OCI-LY1 (cell line): ENCODE measurements at regions not wholly inside any gene's neighbourhood (a gene's known extent, or its start where the extent isn't known, plus 50 kb on each side); places are given as distances from the start of the nearest gene placed in this dataset.

ENCODE experiments used
- H2AFZ ChIP-seq: fragments of 200-600 bp; sonication (generic), shearing (Covaris generic); 2 replicates; pipeline ENCODE4 v1.6.0; 2014; ENCODE audit warnings: antibody characterized with exemption, mild to moderate bottlenecking, low read length
- H3F3A ChIP-seq: fragments of 200-600 bp; sonication (generic), shearing (Covaris generic); 2 replicates; pipeline ENCODE4 v1.6.0; 2014; ENCODE audit warnings: mild to moderate bottlenecking, antibody characterized with exemption, low read length, moderate library complexity; ENCODE audit not compliant: insufficient read depth
- H3K27ac ChIP-seq: fragments of 200-600 bp; sonication (generic); 2 replicates; pipeline ENCODE4 v1.5.1; 2014; ENCODE audit warnings: low read length, mixed run types, mild to moderate bottlenecking, low read depth; ENCODE audit not compliant: poor library complexity, severe bottlenecking
- H3K27me3 ChIP-seq: fragments of 200-600 bp; sonication (generic); 2 replicates; pipeline ENCODE4 v1.6.0; 2014; ENCODE audit warnings: antibody characterized with exemption, mild to moderate bottlenecking, low read length, moderate library complexity; ENCODE audit not compliant: insufficient read depth
- H3K36me3 ChIP-seq: fragments of 200-600 bp; sonication (generic); 2 replicates; pipeline ENCODE4 v1.6.1; 2014; ENCODE audit warnings: mild to moderate bottlenecking, antibody characterized with exemption, low read length, moderate library complexity, mixed read lengths; ENCODE audit not compliant: insufficient read depth
- H3K4me1 ChIP-seq: fragments of 200-600 bp; sonication (generic); 2 replicates; pipeline ENCODE4 v1.5.1; 2014; ENCODE audit warnings: mild to moderate bottlenecking, low read length, moderate library complexity; ENCODE audit not compliant: insufficient read depth, severe bottlenecking
- H3K4me2 ChIP-seq: fragments of 200-600 bp; sonication (generic), shearing (Covaris generic); 2 replicates; pipeline ENCODE4 v1.6.1; 2014; ENCODE audit warnings: low read length
- H3K4me3 ChIP-seq: fragments of 200-600 bp; sonication (generic); 2 replicates; pipeline ENCODE4 v1.5.1; 2014; ENCODE audit warnings: low read length, low read depth, mild to moderate bottlenecking, mixed read lengths; ENCODE audit not compliant: poor library complexity, severe bottlenecking
- H3K79me2 ChIP-seq: fragments of 200-600 bp; shearing (Covaris generic); 2 replicates; pipeline ENCODE4 v1.6.1; 2016; ENCODE audit warnings: mixed run types, low read length, mixed read lengths; ENCODE audit not compliant: insufficient read depth
- H3K9ac ChIP-seq: fragments of 200-600 bp; sonication (generic), shearing (Covaris generic); 2 replicates; pipeline ENCODE4 v1.6.1; 2014; ENCODE audit warnings: mild to moderate bottlenecking, low read length, mixed read lengths
- H3K9me2 ChIP-seq: fragments of 200-600 bp; sonication (generic), shearing (Covaris generic); 2 replicates; pipeline ENCODE4 v1.6.1; 2014; ENCODE audit warnings: low read depth, mild to moderate bottlenecking, low read length, mixed read lengths
- H3K9me3 ChIP-seq: fragments of 200-600 bp; shearing (Covaris generic); 2 replicates; pipeline ENCODE4 v1.6.1; 2014; ENCODE audit warnings: low read length, mixed read lengths
- H4K20me1 ChIP-seq: fragments of 200-600 bp; sonication (generic), shearing (Covaris generic); 2 replicates; pipeline ENCODE4 v1.6.0; 2016; ENCODE audit warnings: mild to moderate bottlenecking, low read length; ENCODE audit not compliant: insufficient read depth
- EZH2 ChIP-seq: fragments of 200-600 bp; sonication (generic), shearing (Covaris generic); IDR thresholded peaks from 2 replicates; pipeline ENCODE4 v1.8.0; 2017; ENCODE audit warnings: borderline replicate concordance, mixed run types, mild to moderate bottlenecking, antibody characterized with exemption, low read length, moderate library complexity, mixed read lengths
- TF ChIP-seq, protein P1 (sequence below): fragments of 200-600 bp; sonication (generic), shearing (Covaris generic); IDR thresholded peaks from 2 replicates; pipeline ENCODE4 v1.5.1; 2017; ENCODE audit warnings: mild to moderate bottlenecking, antibody characterized with exemption, low read length, moderate library complexity, mixed read lengths

DNA sequence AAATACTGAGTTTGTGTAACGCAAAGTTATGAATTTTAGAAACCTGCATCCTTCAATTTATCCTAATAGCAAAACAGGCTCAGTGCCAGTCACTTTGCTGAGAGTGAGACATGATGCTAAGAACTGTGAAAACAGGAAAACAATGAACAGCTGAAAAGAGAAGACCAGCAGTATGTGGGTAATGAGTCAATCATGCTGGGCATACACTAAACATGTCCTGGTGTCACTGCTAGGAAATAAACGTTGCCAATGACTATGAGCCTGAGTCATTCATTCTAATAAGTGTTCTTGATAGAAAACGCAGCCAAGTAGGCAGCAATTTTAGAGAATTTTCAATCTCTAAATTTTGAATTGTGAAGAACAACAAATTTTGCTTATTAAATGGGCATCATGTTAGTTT is 237.3 kb downstream of the GALR1 start:
- H3K27ac ChIP-seq, result no peak overlapping the region
- TF ChIP-seq EZH2, result no peak
- TF ChIP-seq, protein P1, sequence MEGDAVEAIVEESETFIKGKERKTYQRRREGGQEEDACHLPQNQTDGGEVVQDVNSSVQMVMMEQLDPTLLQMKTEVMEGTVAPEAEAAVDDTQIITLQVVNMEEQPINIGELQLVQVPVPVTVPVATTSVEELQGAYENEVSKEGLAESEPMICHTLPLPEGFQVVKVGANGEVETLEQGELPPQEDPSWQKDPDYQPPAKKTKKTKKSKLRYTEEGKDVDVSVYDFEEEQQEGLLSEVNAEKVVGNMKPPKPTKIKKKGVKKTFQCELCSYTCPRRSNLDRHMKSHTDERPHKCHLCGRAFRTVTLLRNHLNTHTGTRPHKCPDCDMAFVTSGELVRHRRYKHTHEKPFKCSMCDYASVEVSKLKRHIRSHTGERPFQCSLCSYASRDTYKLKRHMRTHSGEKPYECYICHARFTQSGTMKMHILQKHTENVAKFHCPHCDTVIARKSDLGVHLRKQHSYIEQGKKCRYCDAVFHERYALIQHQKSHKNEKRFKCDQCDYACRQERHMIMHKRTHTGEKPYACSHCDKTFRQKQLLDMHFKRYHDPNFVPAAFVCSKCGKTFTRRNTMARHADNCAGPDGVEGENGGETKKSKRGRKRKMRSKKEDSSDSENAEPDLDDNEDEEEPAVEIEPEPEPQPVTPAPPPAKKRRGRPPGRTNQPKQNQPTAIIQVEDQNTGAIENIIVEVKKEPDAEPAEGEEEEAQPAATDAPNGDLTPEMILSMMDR, result no peak

GRCh38 chr18:77487951-77488740 is 238.5 kb downstream of the GALR1 start:
- Histone ChIP-seq H3K36me3 (no peaks in the 10 kb centered on the region), H3K9ac (no peak overlapping the region), H3K79me2 (no peaks in the 10 kb centered on the region), H3K4me1 (no peaks in the 10 kb centered on the region), H4K20me1 (no peaks in the 10 kb centered on the region), H3F3A (no peaks in the 10 kb centered on the region), H3K9me3 (no peaks in the 10 kb centered on the region), H3K4me3 (no peak overlapping the region), H3K27me3 (no peaks in the 10 kb centered on the region), H3K4me2 (no peak overlapping the region), H2AFZ (no peak overlapping the region), H3K27ac (no peak overlapping the region), H3K9me2 (no peaks in the 10 kb centered on the region)
- no peak for TF ChIP-seq EZH2
- TF ChIP-seq, protein P1, result no peak

More for the DNA sequence above, 237.3 kb downstream of the GALR1 start:
- no peaks in the 10 kb centered on the region for H3K79me2 ChIP-seq
- no peak overlapping the region for H3K4me2 ChIP-seq
- no peaks in the 10 kb centered on the region for H3F3A ChIP-seq
- H4K20me1 ChIP-seq, result no peaks in the 10 kb centered on the region
- H3K9me2 ChIP-seq, result no peaks in the 10 kb centered on the region
- no peak overlapping the region for H2AFZ ChIP-seq
- no peak overlapping the region for H3K4me3 ChIP-seq
- no peaks in the 10 kb centered on the region for H3K27me3 ChIP-seq
- no peaks in the 10 kb centered on the region for H3K9me3 ChIP-seq
- H3K9ac ChIP-seq, result no peak overlapping the region
- H3K4me1 ChIP-seq, result no peaks in the 10 kb centered on the region
- no peaks in the 10 kb centered on the region for H3K36me3 ChIP-seq

DNA sequence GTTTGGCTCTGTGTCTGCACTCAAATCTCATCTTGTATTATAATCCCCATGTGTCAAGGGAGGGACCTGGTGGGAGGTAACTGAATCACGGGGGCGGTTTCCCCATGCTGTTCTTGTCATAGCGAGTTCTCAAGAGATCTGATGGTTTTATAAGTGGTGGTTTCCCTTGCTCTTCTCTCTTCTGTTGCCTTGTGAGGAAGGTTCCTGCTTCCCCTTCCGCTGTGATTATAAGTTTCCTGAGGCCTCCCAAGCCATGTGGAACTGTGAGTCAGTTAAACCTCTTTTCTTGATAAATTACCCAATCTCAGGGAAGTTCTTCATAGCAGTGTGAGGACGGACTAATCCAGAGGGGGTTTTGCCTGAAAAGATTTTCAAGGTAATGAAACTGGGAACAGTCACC is 245.4 kb downstream of the GALR1 start:
- H3K9me2 ChIP-seq, result no peaks in the 10 kb centered on the region
- no peak overlapping the region for H3K27ac ChIP-seq
- H3K4me3 ChIP-seq, result no peak overlapping the region
- no peak for TF ChIP-seq EZH2
- TF ChIP-seq, protein P1, result no peak
- H3K36me3 ChIP-seq, result no peaks in the 10 kb centered on the region
- no peak overlapping the region for H2AFZ ChIP-seq
- H3K9me3 ChIP-seq, result no peaks in the 10 kb centered on the region
- no peaks in the 10 kb centered on the region for H3K79me2 ChIP-seq
- H3K4me1 ChIP-seq, result no peaks in the 10 kb centered on the region
- H3K27me3 ChIP-seq, result no peaks in the 10 kb centered on the region
- no peaks in the 10 kb centered on the region for H3F3A ChIP-seq
- H3K4me2 ChIP-seq, result no peak overlapping the region
- no peaks in the 10 kb centered on the region for H4K20me1 ChIP-seq
- no peak overlapping the region for H3K9ac ChIP-seq
